HG03575 (cell line): ENCODE measurements at regions not wholly inside any gene's neighbourhood (a gene's known extent, or its start where the extent isn't known, plus 50 kb on each side); places are given as distances from the start of the nearest gene placed in this dataset.

Experiments
- ATAC-seq: cut with Tn5 transposase; IDR thresholded peaks from one replicate; pipeline ENCODE4 v1.9.1; 2021; ENCODE audit not compliant: unreplicated experiment, insufficient number of reproducible peaks, low FRiP score; ENCODE audit errors: extremely low read depth

DNA sequence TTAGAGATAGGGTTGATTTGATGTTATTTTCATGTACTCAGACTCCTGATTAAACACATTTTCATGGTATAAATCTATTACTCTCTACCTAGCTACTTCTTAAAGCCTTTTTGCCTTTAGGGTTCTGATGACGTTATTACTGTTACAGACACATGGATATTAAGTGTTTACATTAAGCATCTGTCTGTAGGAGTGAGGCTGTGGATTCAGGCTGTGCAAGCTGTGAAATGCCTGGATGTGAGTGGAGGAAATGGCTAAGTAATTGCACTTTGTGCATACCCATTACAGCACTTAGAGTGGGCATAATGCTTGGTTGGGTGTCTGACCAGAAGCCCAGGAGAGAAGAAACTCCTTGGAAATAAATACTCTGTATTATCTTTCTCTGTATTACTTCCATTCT, 186.8 kb downstream of the SNX18 start:
- no peak for ATAC-seq

DNA sequence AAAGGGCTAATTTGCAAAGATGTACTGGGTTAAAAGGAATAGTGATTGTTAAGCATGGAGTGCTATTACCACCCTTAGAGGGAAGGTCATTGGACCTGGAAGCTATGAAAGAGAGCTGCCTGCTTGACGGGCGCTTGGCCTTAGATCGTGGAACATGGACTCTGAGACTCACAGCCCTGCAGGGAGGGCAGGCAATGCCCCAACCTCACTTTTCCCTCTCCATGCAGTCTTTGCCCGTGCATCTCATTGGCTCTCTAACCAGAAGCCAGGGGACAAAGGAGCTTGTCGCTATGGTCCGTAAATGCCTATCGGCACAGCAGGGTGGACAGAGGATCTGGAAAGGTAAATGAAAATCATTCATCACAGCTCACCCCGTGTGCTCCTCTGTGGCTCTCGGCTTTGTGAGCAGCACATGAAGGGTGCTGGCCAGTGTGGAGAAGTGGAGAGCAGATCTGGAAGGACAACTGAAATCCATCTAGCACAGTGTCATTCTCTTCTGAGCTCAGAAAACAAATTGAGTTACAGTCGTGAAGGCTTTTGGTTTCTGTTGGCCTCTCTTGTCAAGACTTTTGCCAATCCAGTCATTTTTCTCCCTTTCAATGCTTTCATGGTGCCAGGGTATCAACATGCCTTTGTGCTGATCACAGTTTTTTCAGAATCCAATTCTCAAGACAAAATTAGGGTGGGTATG, 186.2 kb downstream of the SNX18 start:
- no peak for ATAC-seq

DNA sequence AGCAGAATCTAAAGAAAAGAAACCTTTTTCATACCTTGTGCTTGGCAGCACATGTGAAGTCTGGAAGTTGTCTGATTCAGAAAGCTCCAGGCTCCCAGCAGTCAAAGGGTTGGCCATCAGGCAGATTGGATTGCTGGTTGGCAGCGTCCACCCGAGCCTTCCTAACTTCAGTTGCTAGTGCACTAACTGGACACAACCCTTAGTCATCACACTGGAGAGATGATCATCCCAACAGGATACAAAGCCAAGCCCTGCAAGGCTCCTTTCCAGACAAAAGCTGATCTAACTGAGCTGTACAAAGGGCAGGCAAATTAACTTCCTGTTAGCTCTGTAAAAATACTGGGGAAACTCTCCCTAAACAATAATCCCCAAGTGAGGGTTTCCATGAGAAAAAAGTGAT, 185.6 kb downstream of the SNX18 start:
- no peak for ATAC-seq

DNA sequence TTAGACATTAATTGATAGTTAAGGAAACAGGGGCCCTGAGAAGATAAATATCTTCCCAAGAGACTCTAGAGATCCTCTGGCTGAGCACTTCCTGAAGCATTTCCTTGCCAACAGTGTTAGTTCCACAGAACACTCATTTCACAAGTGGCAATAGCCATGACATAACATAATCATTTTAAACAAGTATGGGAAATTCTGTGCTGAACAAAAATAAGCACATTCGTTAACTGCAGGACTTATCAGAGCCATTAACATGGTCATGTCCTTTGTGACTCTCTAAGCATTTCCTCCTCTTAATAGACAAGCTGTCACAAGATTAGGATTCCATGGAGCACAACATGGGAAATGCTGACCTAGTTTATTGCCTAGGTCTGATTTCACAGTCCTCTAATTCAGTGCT, 184.9 kb downstream of the SNX18 start:
- no peak for ATAC-seq

DNA sequence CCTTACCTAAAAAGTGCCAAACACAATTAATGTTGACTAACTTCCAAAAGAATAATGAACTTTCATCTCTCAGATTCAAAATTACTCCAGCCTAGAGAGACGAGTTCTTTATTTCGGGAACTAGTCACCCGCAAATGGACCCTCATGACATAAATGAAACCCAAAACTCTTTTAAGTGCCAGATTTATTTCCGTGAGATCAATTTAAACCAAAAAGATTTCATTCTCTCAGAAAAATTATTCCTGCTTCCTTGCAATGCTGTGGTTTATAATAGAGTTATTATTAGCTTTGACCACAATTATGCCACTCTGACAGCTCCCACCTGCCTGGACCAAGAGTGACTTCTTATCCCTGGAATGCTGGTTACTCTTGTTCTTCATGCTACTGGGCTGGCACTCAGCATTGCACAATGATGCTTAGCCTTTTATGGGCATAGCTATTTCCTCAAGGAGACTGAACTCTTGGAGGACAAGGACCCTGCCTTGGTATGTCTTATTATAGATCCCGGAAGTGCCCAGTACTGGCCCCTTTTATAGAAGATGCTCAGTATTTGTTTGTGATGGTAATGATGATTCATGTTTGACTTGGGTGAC, 183.5 kb downstream of the SNX18 start:
- ATAC-seq: no peak

DNA sequence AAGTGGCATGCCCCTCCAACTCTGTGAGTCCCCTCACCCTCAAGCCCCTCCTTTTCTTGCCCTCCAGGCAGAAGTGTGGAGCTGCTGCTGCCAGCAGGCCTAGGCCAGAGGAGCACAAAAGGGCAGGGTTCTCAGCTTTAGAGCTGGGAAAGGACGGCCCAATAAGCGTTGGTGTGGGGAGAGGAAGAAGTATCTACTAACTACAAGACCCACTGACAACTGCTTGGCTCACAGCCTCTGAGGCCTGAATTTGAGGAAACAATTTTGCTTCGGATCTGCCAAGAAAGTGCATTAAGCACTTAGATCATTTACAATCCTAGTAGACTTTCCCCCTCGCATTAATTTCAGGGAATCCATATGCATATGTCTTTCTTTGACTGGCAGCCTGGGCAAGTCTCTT, 179.4 kb downstream of the SNX18 start:
- ATAC-seq: no peak

DNA sequence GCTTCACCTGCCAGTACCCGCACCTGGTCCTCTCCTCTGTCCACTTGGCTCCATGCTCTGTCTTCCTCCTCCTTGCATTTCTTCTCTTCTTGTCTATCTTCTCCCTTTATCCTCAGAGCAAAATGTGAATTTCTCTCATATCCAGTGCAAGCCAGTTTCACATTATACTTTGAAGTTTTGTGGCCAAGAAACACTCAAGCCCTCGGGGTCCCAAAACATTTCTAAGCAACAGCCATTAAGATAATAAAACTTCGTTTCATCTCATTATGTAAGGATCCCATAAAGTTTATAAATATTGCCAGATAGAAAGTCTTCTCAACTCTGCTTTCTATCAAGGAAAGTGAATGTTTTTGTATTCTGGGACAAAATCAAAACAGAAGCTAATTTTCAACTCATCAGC, 178.8 kb downstream of the SNX18 start:
- ATAC-seq: no peak

DNA sequence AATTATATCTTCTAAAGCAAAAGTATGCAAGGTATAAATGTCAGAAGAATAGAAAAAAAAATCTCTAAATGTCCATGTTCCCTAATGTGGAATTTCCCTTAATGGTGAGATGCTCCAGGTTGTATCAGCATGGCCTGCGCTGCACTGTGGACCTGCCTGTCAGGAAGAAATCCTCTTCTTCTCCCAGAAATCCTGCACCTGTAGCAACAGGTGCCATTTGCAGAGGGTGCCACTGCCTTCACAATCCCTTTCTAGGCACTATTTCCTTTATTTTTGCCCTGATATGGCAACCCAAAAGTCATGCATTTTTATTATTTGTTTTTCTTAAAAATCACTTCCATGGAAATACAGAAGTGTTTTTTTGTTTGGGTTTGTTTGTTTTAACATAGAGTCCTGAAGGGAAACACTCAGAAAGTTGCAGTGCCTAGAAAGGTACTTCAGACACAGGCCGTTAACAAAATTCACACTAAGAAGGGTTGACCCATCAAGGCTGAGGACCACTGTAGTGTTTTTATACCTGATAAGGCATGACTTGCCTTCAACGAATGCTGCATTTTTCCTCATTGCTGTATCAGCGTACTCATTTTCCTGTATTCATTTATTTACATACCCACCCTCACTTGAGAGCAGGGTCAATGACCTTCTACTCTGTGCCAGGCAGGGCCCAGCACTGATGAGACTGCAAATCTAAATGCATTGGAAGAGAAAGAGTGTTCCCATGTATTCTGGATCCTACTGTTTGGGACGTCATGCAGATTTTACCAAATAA, 177.8 kb downstream of the SNX18 start:
- ATAC-seq: no peak

DNA sequence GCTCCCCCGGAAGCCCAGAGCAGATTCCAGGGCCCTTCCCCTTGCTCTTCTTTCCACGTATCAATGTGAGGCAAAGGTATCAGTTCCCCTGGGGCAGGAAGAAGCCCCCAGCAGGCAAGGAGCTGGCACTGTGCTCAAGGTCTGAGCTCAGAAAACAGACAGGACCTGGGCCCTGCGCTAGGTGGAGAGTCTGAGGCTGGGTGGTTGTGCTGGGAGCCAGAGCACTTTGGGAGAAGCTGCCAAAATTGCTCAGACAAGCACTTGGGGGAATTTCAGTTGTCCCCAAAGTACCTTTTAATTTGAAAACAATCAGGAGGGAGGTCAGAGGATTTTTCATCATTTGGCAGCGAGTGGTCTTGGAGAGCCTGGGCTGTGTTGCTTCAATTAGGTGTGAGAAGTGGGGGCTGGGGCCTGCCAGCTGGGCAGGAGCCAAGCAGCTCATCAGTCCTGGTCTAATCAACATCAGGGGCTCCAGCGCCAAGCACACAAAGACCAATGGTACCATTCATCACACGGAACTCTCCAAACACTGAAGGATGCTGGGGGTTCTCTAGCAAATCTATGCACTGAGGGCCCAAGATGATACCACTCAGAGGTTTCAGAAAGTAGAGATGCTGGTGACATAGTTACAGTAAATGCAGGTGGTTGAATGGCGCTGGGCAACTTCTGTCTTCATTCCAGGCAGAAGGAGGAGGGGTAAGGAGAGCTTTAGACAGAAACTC, 176.5 kb downstream of the SNX18 start:
- no peak for ATAC-seq

DNA sequence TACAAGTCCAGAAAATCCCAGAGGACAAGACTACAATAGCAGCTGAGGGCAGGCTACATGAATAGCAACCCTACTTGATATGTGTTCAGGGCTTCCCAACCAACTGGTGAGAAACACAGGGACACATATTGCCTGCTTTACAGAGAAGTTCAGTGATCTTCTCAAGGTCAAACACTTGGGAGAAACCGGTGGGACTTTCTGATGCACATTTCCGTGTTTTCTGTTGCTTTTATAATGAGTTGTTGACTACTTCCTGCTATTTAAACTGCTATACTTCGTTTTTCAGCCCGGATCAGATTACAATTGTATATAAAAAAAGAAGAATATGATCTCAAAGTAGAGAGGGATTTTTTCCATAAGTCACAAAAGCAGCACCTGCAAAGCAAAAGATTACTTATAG, 175.1 kb downstream of the SNX18 start:
- no peak for ATAC-seq

DNA sequence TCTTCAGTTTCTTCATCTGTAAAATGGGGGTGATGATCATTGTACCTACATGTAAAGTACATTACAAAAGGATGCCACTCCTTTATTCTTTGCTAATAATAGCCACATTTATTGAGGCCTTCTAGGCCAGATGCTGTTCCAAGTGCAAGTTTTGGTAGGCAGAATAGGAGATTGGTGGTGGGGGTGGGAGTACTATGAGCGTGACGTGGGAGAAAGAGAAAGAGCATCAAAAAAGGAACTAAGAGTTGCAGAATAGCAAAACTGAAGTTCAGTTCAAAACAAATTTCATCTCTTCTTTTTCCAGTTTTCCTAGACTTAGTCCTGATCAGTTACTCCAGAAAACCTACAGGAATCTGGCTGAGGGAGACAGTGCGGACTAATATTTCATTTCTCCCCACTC, 174.1 kb downstream of the SNX18 start:
- no peak for ATAC-seq

DNA sequence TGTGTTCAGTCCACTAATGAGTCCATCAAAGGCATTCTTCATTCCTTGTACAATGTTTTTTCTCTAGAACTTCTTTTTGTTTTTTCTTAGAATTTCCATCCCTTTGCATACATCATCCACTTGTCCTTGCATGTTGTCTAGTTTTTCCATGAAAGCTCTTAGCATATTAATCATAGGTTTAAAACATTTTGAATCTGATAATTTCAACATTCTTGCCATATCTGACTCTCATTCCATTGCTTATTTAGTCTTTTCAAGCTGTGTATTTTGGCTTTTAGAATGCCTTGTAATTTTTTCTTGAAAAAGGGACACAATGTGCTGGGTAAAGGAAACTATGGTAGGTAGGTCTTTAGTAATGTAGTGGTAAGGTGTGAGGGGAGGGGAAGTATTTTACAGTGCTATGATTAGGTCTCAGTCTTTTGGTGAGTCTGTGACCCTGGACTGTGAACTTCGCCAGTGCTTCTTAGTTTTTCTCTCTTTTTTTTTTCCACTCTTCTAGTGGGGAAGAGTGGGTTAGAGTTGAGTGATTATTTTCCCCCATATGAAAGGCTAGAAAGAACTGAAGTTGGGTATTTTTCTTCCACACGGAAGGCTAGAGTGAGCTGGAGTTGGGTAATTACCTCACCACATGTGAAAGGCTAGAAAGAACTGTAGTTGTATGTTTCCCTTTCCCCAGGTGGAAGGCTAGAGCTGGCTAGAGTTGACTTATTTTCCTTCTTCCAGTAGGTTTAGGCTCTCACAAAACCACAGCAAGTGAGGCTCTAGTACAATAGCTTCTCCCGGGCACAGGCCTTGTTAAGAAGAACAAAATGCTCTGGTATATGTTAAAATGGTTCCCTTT, 172.1 kb downstream of the SNX18 start:
- ATAC-seq: no peak

DNA sequence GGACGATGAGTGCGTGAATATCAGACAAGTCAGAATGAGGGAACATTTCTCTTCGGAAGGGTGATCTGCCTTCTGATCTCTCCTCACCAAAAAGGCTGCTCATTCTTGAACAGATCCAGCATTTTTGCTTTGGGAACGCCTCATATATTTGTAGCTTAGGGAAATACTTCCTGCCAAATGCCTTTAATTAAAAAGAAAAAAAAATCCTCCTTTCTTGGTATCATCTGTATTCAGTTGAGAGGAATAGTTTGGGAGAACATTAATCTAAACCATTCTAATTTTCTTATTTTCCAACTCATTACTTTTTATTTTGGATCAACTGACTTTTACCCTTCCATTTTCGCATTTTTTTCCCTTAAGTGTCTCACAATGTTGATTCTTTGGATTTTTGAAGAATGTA, 163.4 kb downstream of the SNX18 start:
- no peak for ATAC-seq

DNA sequence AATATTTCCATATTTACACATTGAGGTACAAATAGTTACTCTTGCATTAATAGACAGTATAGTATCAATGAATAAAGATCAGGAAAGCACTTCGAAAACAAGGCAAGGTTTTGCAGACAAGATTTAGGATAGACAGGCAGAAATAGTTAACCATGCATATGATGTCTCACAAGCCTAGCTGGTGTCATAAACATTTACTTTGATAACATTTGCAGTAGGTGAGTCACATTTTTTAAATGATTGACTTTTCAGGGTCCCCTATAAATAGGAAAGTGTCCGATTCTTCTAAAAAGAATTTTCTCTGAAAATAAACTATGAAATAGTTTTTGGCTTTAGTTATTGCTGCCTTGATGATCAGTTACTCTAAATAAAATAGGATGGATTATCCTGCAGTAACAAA, 162.1 kb downstream of the SNX18 start:
- ATAC-seq: no peak

DNA sequence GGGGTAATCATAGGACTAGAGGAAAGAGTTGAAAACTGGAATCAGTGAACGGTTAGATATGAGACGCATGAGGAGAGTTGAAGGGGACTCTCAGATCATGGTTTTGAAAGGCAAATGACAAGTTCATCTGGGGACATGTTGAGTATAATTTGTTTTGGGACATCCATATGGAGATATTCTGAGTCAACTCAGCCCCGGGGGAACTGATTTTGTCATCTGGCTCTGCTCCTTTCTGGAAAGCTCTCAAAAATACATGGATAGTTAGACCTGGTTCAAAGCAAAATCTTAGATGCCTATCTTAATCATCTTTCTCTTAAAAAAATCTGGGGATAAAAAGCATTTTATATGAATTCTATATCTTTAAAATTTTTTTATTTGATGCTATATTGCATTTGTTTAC, 161.2 kb downstream of the SNX18 start:
- ATAC-seq: no peak

DNA sequence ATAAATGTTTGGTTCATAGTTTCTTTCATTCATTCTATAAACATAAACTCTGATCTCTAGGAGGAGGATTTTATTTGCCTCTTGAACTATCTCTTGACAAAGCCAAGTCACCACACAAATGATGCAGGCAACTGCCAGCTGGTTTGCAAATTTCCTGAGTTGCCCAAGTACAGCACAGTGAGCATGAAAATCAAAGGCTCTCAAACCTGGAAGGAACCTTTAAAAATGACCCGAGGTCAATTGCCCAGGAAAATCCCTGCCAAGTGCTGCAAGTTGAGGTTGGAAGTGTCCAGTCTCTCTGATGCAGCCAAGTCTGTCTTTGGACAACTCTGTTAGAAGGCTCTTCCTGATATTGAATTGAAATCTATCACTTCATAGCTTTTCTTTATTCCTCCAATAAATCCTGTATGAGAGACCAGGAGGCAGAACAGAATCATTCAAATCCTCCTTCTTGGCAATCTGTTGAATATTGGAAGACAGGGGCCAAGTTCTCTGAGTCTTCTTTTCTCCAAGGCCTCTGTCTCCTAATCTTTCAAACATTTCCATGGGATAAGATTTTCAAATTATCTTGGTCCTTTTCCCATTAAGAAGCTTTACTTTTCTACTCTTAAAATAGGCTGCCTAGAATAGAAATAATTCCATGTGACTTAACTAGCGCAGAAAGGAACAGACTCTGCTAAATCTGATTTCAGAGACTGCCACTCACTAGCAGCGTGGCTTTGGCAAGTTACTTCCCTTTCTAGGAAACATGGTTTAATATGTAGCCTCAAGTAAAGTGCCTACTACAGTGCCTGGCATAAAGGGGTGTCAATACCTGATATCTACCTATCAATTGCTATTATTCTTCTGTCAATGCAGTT, 159.2 kb downstream of the SNX18 start:
- ATAC-seq: no peak

DNA sequence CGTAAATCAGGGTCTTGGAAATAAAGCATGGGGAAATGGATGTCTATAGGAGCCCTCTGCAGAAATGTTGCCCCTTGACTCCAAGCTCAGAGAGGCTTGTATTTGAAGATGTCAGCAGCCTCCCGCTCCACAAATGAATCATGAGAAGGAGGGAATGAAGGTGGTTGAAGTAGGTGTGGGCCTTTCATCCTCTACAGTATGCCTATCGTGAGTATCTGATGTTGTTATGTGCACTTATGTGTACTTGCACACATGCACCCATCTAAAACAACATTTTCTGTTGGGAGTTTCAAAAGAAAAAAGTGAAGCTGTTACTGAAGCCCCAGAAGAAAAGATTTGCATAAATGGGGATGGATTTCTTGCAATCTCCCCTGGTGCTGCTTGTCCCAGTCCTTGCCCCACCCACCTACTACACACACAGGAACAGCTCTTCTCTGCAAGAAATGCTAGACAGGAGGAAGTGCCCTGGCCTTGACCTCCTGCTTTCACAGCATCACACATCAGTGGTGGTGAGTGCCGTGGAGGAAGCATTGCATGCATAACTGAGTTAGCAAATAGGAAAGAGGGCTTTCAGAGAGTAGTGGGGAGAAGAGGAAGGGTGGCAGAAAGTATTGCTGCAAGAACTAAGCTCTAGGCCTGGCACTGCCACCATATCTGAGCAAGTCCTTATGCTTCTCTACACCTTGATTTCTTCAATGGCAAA, 156.1 kb downstream of the SNX18 start:
- ATAC-seq: no peak

DNA sequence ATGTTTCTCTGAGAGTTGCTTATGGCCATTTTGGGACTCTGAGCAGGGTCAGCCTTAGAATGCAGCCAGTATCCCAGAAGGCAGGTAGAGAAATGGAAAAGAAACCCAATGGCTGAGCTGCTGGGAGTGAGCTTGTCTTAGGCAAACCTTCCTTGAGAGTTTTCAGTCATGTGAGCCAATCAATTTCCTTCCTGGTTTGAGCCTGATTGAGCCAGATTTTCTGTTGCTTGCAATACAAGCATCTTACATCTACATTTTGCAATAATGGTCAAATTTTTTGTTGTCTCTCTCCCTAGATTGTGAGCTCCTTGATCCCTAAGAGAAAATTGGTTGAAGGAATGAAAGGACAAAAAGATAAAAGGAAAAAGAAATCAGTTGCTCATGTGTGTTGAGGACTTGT, 155.3 kb downstream of the SNX18 start:
- ATAC-seq: no peak
